Sigmoid colon (tissue), 4 donors: ENCODE measurements at regions not wholly inside any gene's neighbourhood (a gene's known extent, or its start where the extent isn't known, plus 50 kb on each side); places are given as distances from the start of the nearest gene placed in this dataset.

Source experiments
- EP300 ChIP-seq, 4 donors: sonication (generic); formaldehyde crosslinking; IDR thresholded peaks; one replicate each; pipeline ENCODE4 v1.6.1; 2017; ENCODE audit warnings: antibody characterized with exemption in 4 of 4
- POLR2AphosphoS5 ChIP-seq, 4 donors: sonication (generic); formaldehyde crosslinking; IDR thresholded peaks; one replicate each; pipeline ENCODE4 v1.6.1; 2017; ENCODE audit warnings: antibody characterized with exemption in 4 of 4
- TF ChIP-seq, protein P1 (sequence below), 4 experiments: fragments of 450-650 bp in 3 of 4; fragments of 200-600 bp in 1 of 4; IDR thresholded peaks; one replicate each; pipeline ENCODE4 v1.5.1; 2016 to 2019; ENCODE audit warnings: antibody characterized with exemption in 4 of 4, mild to moderate bottlenecking in 3 of 4, moderate library complexity in 2 of 4

- TF ChIP-seq, protein P1, sequence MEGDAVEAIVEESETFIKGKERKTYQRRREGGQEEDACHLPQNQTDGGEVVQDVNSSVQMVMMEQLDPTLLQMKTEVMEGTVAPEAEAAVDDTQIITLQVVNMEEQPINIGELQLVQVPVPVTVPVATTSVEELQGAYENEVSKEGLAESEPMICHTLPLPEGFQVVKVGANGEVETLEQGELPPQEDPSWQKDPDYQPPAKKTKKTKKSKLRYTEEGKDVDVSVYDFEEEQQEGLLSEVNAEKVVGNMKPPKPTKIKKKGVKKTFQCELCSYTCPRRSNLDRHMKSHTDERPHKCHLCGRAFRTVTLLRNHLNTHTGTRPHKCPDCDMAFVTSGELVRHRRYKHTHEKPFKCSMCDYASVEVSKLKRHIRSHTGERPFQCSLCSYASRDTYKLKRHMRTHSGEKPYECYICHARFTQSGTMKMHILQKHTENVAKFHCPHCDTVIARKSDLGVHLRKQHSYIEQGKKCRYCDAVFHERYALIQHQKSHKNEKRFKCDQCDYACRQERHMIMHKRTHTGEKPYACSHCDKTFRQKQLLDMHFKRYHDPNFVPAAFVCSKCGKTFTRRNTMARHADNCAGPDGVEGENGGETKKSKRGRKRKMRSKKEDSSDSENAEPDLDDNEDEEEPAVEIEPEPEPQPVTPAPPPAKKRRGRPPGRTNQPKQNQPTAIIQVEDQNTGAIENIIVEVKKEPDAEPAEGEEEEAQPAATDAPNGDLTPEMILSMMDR (IDR thresholded peaks at IDR 0.05), result no peak
- no peak for TF ChIP-seq EP300 (IDR thresholded peaks at IDR 0.05)
- TF ChIP-seq POLR2AphosphoS5 (IDR thresholded peaks at IDR 0.05), result no peak
Observed at GRCh38 chr3:28824316-28824715, 456.6 kb upstream of the RBMS3 start.
